Trophoblast cell (in vitro differentiated cells and primary cell): ENCODE measurements at regions not wholly inside any gene's neighbourhood (a gene's known extent, or its start where the extent isn't known, plus 50 kb on each side); places are given as distances from the start of the nearest gene placed in this dataset.
A peak's percentile ranks its signal among the peaks of the same experiment; 100 is the strongest.

Experiments
- DNase-seq, 2 donors: peaks; one replicate each; pipeline ENCODE4 v3.0.0-alpha.2; 2016
- H2AFZ ChIP-seq: 2 replicates; pipeline ENCODE4 v1.6.1; 2013; ENCODE audit warnings: low read length, moderate library complexity, mild to moderate bottlenecking; ENCODE audit not compliant: insufficient read depth, poor library complexity
- H2AK5ac ChIP-seq: 2 replicates; pipeline ENCODE4 v1.6.1; 2013; ENCODE audit warnings: mild to moderate bottlenecking, low read length
- H2BK120ac ChIP-seq: 2 replicates; pipeline ENCODE4 v1.6.1; 2013; ENCODE audit warnings: low read length, mild to moderate bottlenecking, moderate library complexity; ENCODE audit not compliant: insufficient read depth, poor library complexity
- H2BK12ac ChIP-seq: 2 replicates; pipeline ENCODE4 v1.6.1; 2013; ENCODE audit warnings: mild to moderate bottlenecking, low read length, moderate library complexity
- H2BK5ac ChIP-seq: 2 replicates; pipeline ENCODE4 v1.6.1; 2013; ENCODE audit warnings: low read length, low read depth, moderate library complexity, mild to moderate bottlenecking; ENCODE audit not compliant: poor library complexity
- H3K14ac ChIP-seq: 2 replicates; pipeline ENCODE4 v1.6.1; 2013; ENCODE audit warnings: mild to moderate bottlenecking, low read length
- H3K18ac ChIP-seq: 2 replicates; pipeline ENCODE4 v1.6.1; 2013; ENCODE audit warnings: mild to moderate bottlenecking, low read length
- H3K23ac ChIP-seq: 2 replicates; pipeline ENCODE4 v1.6.1; 2013; ENCODE audit warnings: low read length
- H3K27ac ChIP-seq: 2 replicates; pipeline ENCODE4 v1.5.1; 2013; ENCODE audit warnings: low read depth, mild to moderate bottlenecking, inconsistent platforms, low read length, moderate library complexity
- H3K27me3 ChIP-seq: 2 replicates; pipeline ENCODE4 v1.6.1; 2013; ENCODE audit warnings: inconsistent platforms, mild to moderate bottlenecking, low read length, moderate library complexity; ENCODE audit not compliant: insufficient read depth
- H3K36me3 ChIP-seq, 2 experiments: 1 replicate in 1 of 2; 2 replicates in 1 of 2; pipeline ENCODE4 v1.6.1; 2013; ENCODE audit warnings: low read length in 2 of 2, mild to moderate bottlenecking in 2 of 2, moderate library complexity in 1 of 2; ENCODE audit not compliant: insufficient read depth in 2 of 2, control insufficient read depth in 1 of 2
- H3K4ac ChIP-seq: 2 replicates; pipeline ENCODE4 v1.6.1; 2013; ENCODE audit warnings: low read depth, mild to moderate bottlenecking, low read length, moderate library complexity
- H3K4me1 ChIP-seq, 2 experiments: 1 replicate in 1 of 2; 2 replicates in 1 of 2; pipeline ENCODE4 v1.6.1; 2013; ENCODE audit warnings: low read length in 2 of 2, mild to moderate bottlenecking in 2 of 2, moderate library complexity in 1 of 2; ENCODE audit not compliant: insufficient read depth in 2 of 2, control insufficient read depth in 1 of 2
- H3K4me2 ChIP-seq: 2 replicates; pipeline ENCODE4 v1.6.1; 2013; ENCODE audit warnings: inconsistent platforms, mild to moderate bottlenecking, low read length, moderate library complexity
- H3K4me3 ChIP-seq: 2 replicates; pipeline ENCODE4 v1.5.1; 2013; ENCODE audit warnings: mild to moderate bottlenecking, low read depth, low read length, inconsistent platforms
- H3K79me1 ChIP-seq: one replicate; pipeline ENCODE4 v1.6.1; 2013; ENCODE audit warnings: low read length
- H3K79me2 ChIP-seq: 2 replicates; pipeline ENCODE4 v1.6.1; 2013; ENCODE audit warnings: low read length, mild to moderate bottlenecking; ENCODE audit not compliant: control insufficient read depth, insufficient read depth, poor library complexity
- H3K9ac ChIP-seq: 2 replicates; pipeline ENCODE4 v1.6.1; 2013; ENCODE audit warnings: mild to moderate bottlenecking, low read length
- H3K9me3 ChIP-seq: 2 replicates; pipeline ENCODE4 v1.6.1; 2013; ENCODE audit warnings: low read depth, mild to moderate bottlenecking, control low read depth, inconsistent platforms, low read length; ENCODE audit not compliant: insufficient read depth
- H4K12ac ChIP-seq: 2 replicates; pipeline ENCODE4 v1.6.1; 2013; ENCODE audit warnings: low read depth, mild to moderate bottlenecking, low read length, moderate library complexity
- H4K8ac ChIP-seq: 2 replicates; pipeline ENCODE4 v1.6.1; 2013; ENCODE audit warnings: low read depth, mild to moderate bottlenecking, low read length, moderate library complexity
- H4K91ac ChIP-seq: one replicate; pipeline ENCODE4 v1.6.1; 2013; ENCODE audit warnings: low read depth, mild to moderate bottlenecking, low read length, moderate library complexity
- WGBS: extraction: QIAGEN DNeasy Blood & Tissue Kit; methylation state at CpG from one replicate; pipeline ENCODE4 v1.1.7; 2013; ENCODE audit warnings: missing lambda C conversion rate; ENCODE audit not compliant: insufficient read length, insufficient coverage; ENCODE audit errors: extremely low coverage; 5-methylcytosine and 5-hydroxymethylcytosine counted together

DNA sequence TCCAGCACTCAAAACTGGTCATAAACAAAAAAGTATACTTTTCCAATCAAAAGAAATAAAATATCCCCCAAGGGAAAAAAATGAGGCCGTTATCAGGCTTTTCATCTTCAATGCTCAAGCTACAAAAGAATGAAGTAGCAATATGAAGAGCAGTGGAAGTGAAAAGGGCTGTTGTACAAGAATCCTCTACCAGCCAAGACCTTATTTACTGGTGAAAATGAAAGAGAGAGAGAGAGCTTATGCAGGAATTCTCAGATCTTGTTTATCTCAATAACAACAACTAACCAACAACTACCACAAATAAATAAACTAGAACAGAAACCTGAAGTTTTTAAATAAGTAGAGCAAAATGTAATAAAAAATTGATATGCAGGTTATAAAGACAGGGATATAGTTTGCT, 400.6 kb downstream of the HDGFL1 start:
- no peak overlapping the region for H3K23ac ChIP-seq
- H3K14ac ChIP-seq, result no peak overlapping the region
- no peak overlapping the region for H4K91ac ChIP-seq
- no peaks in the 10 kb centered on the region for H3K79me1 ChIP-seq
- H3K79me2 ChIP-seq, result no peaks in the 10 kb centered on the region
- H4K12ac ChIP-seq, result no peak overlapping the region
- no CpG with 5 or more reads among the region's 1 CpG for WGBS
- H3K27me3 ChIP-seq, result no peaks in the 10 kb centered on the region
- no peak for DNase-seq
- no peak overlapping the region for H2BK12ac ChIP-seq
- H3K27ac ChIP-seq, result no peak overlapping the region
- no peak overlapping the region for H4K8ac ChIP-seq
- H3K18ac ChIP-seq, result no peak overlapping the region
- no peak overlapping the region for H2AK5ac ChIP-seq
- H3K4ac ChIP-seq, result no peak overlapping the region
- no peak overlapping the region for H3K4me2 ChIP-seq
- no peak overlapping the region for H2BK120ac ChIP-seq
- H3K36me3 ChIP-seq, result no peaks in the 10 kb centered on the region
- no peak overlapping the region for H3K9ac ChIP-seq
- H2BK5ac ChIP-seq, result no peak overlapping the region
- H3K9me3 ChIP-seq, result no peaks in the 10 kb centered on the region
- no peak overlapping the region for H2AFZ ChIP-seq
- H3K4me1 ChIP-seq, result peaks cover 0 to 2% of the 10 kb centered on the region in 2 experiments
- H3K4me3 ChIP-seq, result no peak overlapping the region

DNA sequence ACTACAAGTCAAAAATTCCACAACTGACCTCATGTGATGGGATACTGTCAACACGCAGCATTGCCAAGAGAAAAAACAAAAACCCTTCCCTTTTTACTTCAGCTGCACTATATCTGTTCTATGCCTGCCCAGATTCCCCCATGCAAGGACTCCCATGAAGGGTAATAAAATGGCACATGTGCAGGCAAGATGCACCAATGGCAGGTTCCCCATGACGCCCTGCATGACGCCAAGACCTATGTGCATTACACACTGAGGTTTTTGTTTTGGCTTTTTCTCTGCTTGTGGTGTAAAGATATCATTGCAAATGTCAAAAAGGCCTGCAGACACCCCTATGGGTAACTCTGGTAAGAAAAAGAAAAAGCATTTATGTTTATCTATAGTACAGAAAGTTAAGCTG, 403.4 kb downstream of the HDGFL1 start:
- Histone ChIP-seq H4K8ac (no peak overlapping the region), H4K12ac (no peak overlapping the region), H3K4ac (no peak overlapping the region), H3K79me2 (no peaks in the 10 kb centered on the region), H3K14ac (no peak overlapping the region), H4K91ac (no peak overlapping the region), H3K27me3 (no peaks in the 10 kb centered on the region), H2AK5ac (no peak overlapping the region), H3K27ac (no peak overlapping the region), H3K79me1 (no peaks in the 10 kb centered on the region), H3K4me2 (no peak overlapping the region), H3K4me3 (no peak overlapping the region), H2AFZ (no peak overlapping the region), H3K9me3 (no peaks in the 10 kb centered on the region), H3K9ac (no peak overlapping the region), H2BK120ac (no peak overlapping the region), H2BK12ac (no peak overlapping the region), H3K4me1 (no peaks in the 10 kb centered on the region), H3K36me3 (no peaks in the 10 kb centered on the region), H2BK5ac (no peak overlapping the region), H3K23ac (no peak overlapping the region), H3K18ac (no peak overlapping the region)
- no peak for DNase-seq
- WGBS, result no CpG with 5 or more reads among the region's 3 CpGs

- no peak overlapping the region for H4K12ac ChIP-seq
- H3K23ac ChIP-seq, result no peak overlapping the region
- H3K9me3 ChIP-seq, result no peaks in the 10 kb centered on the region
- H3K4me2 ChIP-seq, result no peak overlapping the region
- no peak overlapping the region for H3K9ac ChIP-seq
- no peak overlapping the region for H2BK5ac ChIP-seq
- no peaks in the 10 kb centered on the region for H3K79me2 ChIP-seq
- WGBS, result no CpG with 5 or more reads among the region's 1 CpG
- no peaks in the 10 kb centered on the region for H3K79me1 ChIP-seq
- no peak overlapping the region for H3K18ac ChIP-seq
- H3K4me1 ChIP-seq, result no peaks in the 10 kb centered on the region
- H3K36me3 ChIP-seq, result no peaks in the 10 kb centered on the region
- H3K4ac ChIP-seq, result no peak overlapping the region
- H3K27me3 ChIP-seq, result no peaks in the 10 kb centered on the region
- H2BK12ac ChIP-seq, result no peak overlapping the region
- no peak overlapping the region for H2AK5ac ChIP-seq
- no peak overlapping the region for H2BK120ac ChIP-seq
- no peak overlapping the region for H3K27ac ChIP-seq
- DNase-seq, result peak; percentile 17 to 57
- H4K91ac ChIP-seq, result no peak overlapping the region
- H4K8ac ChIP-seq, result no peak overlapping the region
- no peak overlapping the region for H3K14ac ChIP-seq
- no peak overlapping the region for H3K4me3 ChIP-seq
- no peak overlapping the region for H2AFZ ChIP-seq
These were observed 405.7 kb downstream of the HDGFL1 start for GRCh38 chr6:22975079-22975478.

DNA sequence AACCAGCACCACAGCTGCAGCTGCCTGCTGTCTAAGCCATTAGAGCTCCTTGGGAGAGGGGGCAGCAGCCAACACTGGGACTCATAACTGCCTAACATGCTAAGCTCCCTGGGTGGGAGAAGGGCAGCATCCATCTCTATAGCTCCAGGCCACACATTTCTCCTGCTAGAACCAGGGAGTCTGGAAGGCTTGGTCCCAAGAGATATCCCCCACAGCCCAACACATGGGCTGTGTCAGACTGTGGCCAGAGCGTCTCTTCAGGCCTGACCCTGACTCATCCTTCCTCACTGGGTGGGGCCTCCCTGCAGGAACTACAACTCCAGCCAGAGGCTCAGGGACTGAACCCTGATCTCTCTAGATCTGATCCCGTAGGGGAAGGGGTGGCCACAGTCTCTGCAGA, 411.1 kb downstream of the HDGFL1 start:
- no peak overlapping the region for H3K4me3 ChIP-seq
- H3K36me3 ChIP-seq, result no peaks in the 10 kb centered on the region
- H3K79me2 ChIP-seq, result no peaks in the 10 kb centered on the region
- no peak overlapping the region for H4K91ac ChIP-seq
- H3K4ac ChIP-seq, result no peak overlapping the region
- no peak overlapping the region for H3K9ac ChIP-seq
- H2AK5ac ChIP-seq, result no peak overlapping the region
- H2BK120ac ChIP-seq, result no peak overlapping the region
- no CpG with 5 or more reads among the region's 2 CpGs for WGBS
- H3K79me1 ChIP-seq, result no peaks in the 10 kb centered on the region
- H3K4me1 ChIP-seq, result no peaks in the 10 kb centered on the region
- H3K4me2 ChIP-seq, result no peak overlapping the region
- H3K14ac ChIP-seq, result no peak overlapping the region
- no peaks in the 10 kb centered on the region for H3K27me3 ChIP-seq
- H3K27ac ChIP-seq, result no peak overlapping the region
- no peak overlapping the region for H3K23ac ChIP-seq
- no peak overlapping the region for H2AFZ ChIP-seq
- no peak overlapping the region for H3K18ac ChIP-seq
- DNase-seq, result no peak
- H4K8ac ChIP-seq, result no peak overlapping the region
- no peak overlapping the region for H2BK5ac ChIP-seq
- H2BK12ac ChIP-seq, result no peak overlapping the region
- H3K9me3 ChIP-seq, result no peaks in the 10 kb centered on the region
- no peak overlapping the region for H4K12ac ChIP-seq
